GM13977 (cell line): ENCODE measurements at regions not wholly inside any gene's neighbourhood (a gene's known extent, or its start where the extent isn't known, plus 50 kb on each side); places are given as distances from the start of the nearest gene placed in this dataset.

Experiments used
- DNase-seq: peaks from one replicate; pipeline ENCODE4 v3.0.0; 2012; ENCODE audit warnings: low spot score
- in situ Hi-C: fragments of 300-500 bp; cut with MboI; formaldehyde crosslinking; loops from one replicate; pipeline ENCODE4 v1.12.0; 2022; ENCODE audit warnings: low sequenced_read_pairs, low pct_unique_long_range_greater_than_20kb, mixed read lengths, inconsistent platforms; ENCODE audit not compliant: unreplicated experiment
- TF ChIP-seq, protein P1 (sequence below): IDR thresholded peaks from 2 replicates; pipeline ENCODE4 v1.5.1; 2012; ENCODE audit warnings: mild to moderate bottlenecking, control low read depth; ENCODE audit not compliant: insufficient read depth; ENCODE audit errors: extremely low read depth, missing control alignments

DNA sequence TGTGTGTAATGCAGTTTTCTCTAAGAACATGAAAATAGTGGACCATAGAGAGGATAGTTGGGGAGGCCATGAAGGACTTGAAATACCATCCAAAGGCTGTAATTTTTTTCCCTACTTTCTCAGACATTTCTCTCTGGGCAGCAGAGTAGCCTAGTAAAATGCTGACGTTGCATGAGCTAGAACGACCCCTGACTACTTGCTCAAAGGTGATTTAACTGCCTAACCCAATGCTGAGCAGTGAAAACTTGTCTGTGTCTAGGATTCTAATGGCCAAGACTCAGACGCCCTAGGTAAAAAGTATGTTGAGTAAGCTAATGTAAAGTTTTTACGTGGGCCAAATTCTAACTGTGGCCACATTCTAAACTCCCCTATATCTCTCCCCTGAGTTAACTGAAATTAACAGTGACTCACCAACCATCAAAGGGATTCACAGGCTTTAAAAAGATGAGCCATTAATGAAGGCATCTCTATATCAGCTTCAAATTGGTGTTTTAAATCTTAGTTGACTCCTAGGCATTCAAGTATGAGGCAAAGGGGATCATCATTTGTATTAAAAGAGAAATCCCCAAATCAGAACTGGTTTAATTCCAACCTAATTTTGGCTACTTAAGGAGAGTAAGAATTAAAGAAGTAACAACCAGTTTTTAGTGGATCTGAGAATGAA, 121.0 kb upstream of the GAS1 start:
- TF ChIP-seq, protein P1, sequence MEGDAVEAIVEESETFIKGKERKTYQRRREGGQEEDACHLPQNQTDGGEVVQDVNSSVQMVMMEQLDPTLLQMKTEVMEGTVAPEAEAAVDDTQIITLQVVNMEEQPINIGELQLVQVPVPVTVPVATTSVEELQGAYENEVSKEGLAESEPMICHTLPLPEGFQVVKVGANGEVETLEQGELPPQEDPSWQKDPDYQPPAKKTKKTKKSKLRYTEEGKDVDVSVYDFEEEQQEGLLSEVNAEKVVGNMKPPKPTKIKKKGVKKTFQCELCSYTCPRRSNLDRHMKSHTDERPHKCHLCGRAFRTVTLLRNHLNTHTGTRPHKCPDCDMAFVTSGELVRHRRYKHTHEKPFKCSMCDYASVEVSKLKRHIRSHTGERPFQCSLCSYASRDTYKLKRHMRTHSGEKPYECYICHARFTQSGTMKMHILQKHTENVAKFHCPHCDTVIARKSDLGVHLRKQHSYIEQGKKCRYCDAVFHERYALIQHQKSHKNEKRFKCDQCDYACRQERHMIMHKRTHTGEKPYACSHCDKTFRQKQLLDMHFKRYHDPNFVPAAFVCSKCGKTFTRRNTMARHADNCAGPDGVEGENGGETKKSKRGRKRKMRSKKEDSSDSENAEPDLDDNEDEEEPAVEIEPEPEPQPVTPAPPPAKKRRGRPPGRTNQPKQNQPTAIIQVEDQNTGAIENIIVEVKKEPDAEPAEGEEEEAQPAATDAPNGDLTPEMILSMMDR: no peak
- in situ Hi-C loops: no loop called here

DNA sequence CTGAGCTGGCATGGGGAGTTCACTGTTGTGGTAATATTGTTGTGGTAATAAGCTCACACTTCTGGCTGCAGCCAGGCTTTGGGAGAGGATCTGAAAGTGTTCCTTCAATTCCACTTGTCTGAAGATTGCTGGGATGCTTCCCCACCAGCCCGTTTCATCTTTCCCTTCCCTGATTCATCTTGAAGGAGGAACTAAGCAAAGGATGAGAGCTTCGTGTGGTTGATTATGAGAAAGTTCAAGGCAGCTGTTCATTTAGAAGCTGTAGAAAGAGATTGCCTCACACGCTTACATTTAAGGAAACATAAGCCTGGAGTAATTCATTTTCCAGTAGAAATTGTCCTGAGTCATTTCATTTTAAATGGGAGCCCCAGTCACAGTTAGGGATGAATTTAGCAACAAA, 122.4 kb upstream of the GAS1 start:
- TF ChIP-seq, protein P1: no peak
- DNase-seq: no peak
- in situ Hi-C loops: no loop called here

More for the DNA sequence above, 121.0 kb upstream of the GAS1 start:
- DNase-seq: no peak

DNA sequence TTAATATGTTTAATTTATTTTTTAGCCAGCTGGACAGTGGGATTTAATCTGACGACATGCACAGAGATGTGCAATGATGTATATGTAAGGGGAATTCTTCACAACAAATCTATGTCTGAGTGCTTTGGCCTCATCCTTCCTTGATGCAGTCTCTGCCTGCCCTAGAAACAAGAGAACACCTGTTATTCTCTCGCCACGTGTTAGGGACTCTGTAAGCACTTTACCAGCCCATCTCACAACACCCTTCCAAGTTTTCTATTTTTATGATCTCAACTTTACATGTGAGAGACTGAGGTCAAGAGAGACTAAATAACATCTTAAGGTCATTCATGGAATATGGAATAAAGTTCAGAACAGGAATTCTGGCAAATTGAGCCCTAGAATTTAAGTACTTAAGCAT, 123.0 kb upstream of the GAS1 start:
- TF ChIP-seq, protein P1: no peak
- in situ Hi-C loops: no loop called here
- DNase-seq: no peak

DNA sequence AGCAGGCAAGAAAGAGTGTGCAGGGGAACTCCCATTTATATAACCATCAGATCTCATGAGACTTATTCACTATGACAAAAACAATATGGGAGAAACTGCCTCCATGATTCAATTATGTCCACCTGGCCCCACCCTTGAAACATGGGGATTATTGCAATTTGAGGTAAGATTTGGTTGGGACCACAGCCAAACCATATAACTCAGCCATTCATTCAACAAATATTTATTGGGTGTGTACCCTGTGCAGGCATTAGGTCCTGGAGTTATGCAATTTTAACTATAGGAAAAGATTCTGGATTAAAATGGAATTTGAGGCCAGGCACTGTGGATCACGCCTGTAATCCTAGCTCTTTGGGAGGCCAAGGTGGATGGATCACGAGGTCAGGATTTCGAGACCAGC, 124.2 kb upstream of the GAS1 start:
- in situ Hi-C loops: no loop called here
- no peak for DNase-seq
- TF ChIP-seq, protein P1: no peak

DNA sequence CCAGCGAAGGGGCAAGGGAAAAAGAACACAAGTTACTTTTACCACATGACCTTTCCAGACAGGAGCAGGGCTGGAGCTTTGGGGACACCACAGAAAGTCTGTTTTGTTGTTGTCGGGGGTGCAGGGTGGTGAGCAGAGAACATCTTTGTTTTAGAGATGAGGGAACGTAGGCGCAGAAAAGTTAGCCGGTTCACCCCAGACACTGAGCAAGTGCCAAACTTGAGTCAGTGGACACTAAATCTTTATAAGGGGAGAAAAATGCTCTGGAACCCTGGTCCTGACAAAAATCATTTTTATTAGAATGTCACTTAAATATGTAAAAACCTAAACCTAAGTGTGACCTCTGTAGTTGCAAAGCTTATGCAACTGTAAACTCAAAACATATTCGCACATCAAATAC, 126.4 kb upstream of the GAS1 start:
- in situ Hi-C loops: no loop called here
- TF ChIP-seq, protein P1: no peak
- no peak for DNase-seq

DNA sequence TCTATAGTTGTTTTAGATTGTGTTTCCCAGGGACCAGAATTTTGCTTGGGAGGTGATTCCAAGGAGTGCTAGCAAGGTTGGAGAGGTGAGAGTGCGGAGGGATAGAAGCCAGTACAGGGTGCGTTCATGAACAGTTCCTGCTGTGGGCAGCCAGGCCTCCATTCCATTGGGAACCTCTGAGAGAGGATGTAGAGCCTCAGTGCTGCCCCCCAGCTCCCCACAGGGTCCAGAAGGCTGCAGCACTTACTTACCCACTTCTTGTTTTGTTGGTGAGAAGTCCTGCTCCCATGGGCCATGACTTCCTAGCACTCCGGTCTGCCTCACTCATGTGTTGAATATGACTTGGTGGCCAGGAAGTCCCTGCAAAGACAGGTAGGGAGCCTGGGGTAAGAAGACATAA, 128.2 kb upstream of the GAS1 start:
- in situ Hi-C loops: no loop called here
- TF ChIP-seq, protein P1: no peak
- no peak for DNase-seq

DNA sequence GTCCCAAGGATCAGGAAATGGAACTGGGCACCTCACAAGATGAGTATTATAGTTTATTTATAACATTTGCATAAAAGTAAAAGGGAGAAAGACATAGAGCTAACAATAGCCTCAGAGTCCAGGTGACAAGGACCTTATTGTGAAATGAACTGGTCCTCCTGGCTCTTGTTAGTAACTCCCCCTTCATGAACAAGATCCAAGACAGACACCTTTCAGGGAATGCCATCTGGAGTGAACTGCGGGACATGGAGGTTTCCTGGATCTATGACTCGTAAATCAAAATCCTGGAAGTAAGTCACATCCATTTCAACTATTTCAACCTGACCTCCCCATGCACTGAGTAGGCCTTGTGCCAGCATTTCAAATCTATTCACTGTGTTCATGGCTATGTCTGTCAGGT, 129.5 kb upstream of the GAS1 start:
- TF ChIP-seq, protein P1: no peak
- in situ Hi-C loops: no loop called here
- DNase-seq: no peak
